OCI-LY7 (cell line): ENCODE measurements at regions not wholly inside any gene's neighbourhood (a gene's known extent, or its start where the extent isn't known, plus 50 kb on each side); places are given as distances from the start of the nearest gene placed in this dataset.

ENCODE experiments used
- EZH2phosphoT487 ChIP-seq: fragments of 200-600 bp; sonication (generic); IDR thresholded peaks from 2 replicates; pipeline ENCODE4 v1.6.1; 2018; ENCODE audit warnings: low read depth, borderline replicate concordance, mild to moderate bottlenecking, mixed run types, antibody characterized with exemption, low read length, moderate library complexity, mixed read lengths
- TF ChIP-seq, protein P1 (sequence below): fragments of 200-600 bp; sonication (generic); conservative IDR thresholded peaks from 2 replicates; pipeline ENCODE4 v1.5.1; 2014; ENCODE audit warnings: mild to moderate bottlenecking, antibody characterized with exemption, low read length, moderate library complexity, mixed read lengths

DNA sequence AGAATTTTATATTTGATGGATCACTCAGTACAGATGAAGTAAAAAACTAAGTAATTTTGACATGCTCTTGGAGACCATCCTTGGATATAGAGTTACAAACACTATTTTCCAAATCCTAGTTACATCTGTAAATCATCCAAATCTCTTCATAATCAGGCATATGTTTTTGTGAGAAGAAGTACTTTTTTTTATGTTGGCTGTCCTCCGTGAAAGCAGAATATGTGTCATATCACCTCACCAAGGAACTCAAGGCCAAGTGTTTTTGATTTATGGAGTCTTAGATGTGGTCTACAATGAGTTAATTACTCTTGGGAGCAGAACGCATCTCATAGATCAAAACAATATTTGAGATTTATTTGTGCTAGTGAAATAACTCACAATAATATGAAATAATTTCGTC is 416.5 kb upstream of the TGFBR2 start:
- TF ChIP-seq, protein P1, sequence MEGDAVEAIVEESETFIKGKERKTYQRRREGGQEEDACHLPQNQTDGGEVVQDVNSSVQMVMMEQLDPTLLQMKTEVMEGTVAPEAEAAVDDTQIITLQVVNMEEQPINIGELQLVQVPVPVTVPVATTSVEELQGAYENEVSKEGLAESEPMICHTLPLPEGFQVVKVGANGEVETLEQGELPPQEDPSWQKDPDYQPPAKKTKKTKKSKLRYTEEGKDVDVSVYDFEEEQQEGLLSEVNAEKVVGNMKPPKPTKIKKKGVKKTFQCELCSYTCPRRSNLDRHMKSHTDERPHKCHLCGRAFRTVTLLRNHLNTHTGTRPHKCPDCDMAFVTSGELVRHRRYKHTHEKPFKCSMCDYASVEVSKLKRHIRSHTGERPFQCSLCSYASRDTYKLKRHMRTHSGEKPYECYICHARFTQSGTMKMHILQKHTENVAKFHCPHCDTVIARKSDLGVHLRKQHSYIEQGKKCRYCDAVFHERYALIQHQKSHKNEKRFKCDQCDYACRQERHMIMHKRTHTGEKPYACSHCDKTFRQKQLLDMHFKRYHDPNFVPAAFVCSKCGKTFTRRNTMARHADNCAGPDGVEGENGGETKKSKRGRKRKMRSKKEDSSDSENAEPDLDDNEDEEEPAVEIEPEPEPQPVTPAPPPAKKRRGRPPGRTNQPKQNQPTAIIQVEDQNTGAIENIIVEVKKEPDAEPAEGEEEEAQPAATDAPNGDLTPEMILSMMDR: no peak
- TF ChIP-seq EZH2phosphoT487: no peak
